OCI-LY7 (cell line): ENCODE measurements at regions not wholly inside any gene's neighbourhood (a gene's known extent, or its start where the extent isn't known, plus 50 kb on each side); places are given as distances from the start of the nearest gene placed in this dataset.

ENCODE experiments used
- EZH2phosphoT487 ChIP-seq: fragments of 200-600 bp; sonication (generic); IDR thresholded peaks from 2 replicates; pipeline ENCODE4 v1.6.1; 2018; ENCODE audit warnings: low read depth, borderline replicate concordance, mild to moderate bottlenecking, mixed run types, antibody characterized with exemption, low read length, moderate library complexity, mixed read lengths
- TF ChIP-seq, protein P1 (sequence below): fragments of 200-600 bp; sonication (generic); conservative IDR thresholded peaks from 2 replicates; pipeline ENCODE4 v1.5.1; 2014; ENCODE audit warnings: mild to moderate bottlenecking, antibody characterized with exemption, low read length, moderate library complexity, mixed read lengths

DNA sequence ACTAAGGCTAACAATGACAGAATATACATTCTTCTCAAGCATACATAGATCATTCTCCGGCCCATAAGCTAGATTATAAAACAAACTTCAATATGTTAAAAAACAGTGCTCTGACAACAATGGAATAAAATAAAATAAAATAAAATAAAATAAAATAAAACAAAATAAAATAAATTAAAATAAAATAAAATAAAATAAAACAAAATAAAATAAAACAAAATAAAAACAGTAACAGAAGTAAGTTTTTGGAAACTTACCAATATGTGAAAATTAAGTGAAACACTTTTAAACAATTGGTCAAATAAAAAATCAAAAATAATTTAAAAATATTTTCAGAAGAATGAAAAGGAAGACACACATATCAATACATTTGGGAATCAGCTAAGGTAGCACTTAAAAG, 1785.8 kb upstream of the PCDH20 start:
- TF ChIP-seq, protein P1, sequence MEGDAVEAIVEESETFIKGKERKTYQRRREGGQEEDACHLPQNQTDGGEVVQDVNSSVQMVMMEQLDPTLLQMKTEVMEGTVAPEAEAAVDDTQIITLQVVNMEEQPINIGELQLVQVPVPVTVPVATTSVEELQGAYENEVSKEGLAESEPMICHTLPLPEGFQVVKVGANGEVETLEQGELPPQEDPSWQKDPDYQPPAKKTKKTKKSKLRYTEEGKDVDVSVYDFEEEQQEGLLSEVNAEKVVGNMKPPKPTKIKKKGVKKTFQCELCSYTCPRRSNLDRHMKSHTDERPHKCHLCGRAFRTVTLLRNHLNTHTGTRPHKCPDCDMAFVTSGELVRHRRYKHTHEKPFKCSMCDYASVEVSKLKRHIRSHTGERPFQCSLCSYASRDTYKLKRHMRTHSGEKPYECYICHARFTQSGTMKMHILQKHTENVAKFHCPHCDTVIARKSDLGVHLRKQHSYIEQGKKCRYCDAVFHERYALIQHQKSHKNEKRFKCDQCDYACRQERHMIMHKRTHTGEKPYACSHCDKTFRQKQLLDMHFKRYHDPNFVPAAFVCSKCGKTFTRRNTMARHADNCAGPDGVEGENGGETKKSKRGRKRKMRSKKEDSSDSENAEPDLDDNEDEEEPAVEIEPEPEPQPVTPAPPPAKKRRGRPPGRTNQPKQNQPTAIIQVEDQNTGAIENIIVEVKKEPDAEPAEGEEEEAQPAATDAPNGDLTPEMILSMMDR: no peak
- no peak for TF ChIP-seq EZH2phosphoT487
